Hepatic stellate cell (primary cell): ENCODE measurements at regions not wholly inside any gene's neighbourhood (a gene's known extent, or its start where the extent isn't known, plus 50 kb on each side); places are given as distances from the start of the nearest gene placed in this dataset.

Experiments
- DNase-seq: peaks from one replicate; pipeline ENCODE4 v3.0.0; 2011; ENCODE audit warnings: low spot score

DNA sequence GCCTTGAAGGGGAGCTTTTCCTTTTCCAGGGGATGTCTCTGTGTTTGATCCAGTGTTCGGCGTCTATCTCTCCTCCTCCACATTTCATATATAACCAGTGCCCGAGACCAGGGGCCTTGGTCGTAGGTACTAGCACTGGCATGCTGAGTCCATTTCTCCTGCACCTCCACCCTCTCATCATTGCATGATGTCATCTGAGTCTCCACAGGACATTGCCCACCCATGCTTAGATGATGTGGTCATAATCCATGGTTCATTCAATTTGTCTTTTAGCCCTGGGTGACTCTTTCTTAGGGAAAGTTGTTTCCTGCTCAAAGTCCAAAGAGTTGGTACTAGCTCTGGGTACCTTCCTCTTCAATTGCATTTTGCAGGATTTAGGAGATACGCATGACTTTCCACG lies 328.1 kb downstream of the BCL11B start:
- DNase-seq, result no peak

DNA sequence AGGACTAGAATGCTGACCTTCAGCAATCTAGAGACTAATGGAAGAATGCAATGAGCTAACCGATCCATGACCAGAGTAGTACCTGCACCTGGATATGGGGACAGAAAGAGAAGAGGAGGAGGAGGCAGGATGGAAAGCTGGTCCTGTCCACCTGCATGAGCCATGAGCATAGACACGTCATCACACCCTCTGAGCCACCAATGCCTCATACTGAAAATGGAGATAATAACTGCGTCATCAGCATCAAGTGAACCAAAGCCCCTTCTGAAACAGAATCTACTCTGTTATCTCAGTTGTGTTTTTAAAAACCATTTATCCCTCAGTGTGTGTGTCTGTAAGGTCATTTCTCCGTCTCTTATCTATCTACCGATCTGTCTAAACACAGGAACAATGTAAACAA lies 327.0 kb downstream of the BCL11B start:
- DNase-seq, result no peak

DNA sequence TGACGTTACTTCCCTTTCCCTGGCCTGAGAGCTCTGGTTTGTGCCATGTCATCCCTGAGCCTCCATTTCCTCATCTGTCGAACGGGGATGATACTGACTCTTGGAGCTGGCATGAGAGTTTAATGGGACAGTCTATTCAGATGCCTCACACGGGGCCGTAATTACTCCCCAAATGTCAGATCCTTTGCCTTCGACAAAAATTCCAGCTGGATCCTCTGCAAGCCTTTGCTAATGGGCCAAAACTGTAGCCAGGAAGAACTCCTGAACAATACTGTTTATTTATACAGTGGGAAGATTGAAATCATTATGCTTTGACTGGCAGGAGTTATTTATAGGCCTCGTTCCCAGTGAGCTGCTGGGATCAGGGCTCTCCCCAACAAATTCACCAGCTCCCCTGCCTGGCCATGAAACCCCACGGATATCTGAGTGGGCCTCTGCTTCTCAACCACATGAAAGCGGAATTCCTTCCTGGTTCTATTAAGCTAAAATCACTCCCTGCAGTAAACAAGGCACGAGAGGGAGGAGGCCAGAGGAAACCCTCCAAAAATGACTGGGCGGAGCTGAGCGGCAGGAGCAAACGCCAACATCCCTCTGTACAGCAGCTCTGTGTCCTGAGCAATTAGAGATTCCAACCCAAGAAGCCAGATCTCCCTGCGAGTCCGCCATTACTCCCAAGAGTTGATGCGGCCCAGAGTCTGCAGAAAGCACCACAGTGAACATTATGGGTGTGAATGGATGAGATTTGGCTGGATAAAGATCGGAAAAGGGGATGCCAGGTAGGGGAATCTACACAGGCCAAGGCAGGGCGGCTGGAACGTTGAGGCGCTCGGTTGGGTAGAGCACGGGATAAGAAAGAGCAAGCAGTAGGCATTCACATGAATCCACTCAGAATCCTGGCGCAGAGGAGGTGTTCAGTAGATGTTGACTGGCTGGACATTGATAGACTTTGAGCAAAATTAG lies 326.1 kb downstream of the BCL11B start:
- DNase-seq, result no peak

DNA sequence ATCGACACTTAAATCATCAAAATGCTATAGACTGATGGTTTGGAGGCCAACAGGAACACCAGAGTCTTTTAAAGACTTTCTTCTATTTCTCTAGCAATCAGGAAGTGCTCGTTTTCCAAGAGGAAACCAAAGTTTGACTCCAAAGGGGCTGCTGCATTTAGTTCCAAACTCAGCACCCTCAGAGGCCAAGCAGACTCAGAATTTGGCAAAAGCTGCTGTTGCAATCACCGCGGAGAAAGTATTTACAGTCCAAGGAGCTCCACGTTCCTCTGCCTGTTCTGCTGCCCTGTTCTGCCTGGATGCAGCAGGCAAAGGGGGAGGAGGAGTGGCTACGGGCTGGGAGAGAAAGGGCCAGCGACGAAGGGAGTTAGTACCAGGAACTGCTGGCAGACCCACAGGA lies 325.1 kb downstream of the BCL11B start:
- DNase-seq, result no peak

DNA sequence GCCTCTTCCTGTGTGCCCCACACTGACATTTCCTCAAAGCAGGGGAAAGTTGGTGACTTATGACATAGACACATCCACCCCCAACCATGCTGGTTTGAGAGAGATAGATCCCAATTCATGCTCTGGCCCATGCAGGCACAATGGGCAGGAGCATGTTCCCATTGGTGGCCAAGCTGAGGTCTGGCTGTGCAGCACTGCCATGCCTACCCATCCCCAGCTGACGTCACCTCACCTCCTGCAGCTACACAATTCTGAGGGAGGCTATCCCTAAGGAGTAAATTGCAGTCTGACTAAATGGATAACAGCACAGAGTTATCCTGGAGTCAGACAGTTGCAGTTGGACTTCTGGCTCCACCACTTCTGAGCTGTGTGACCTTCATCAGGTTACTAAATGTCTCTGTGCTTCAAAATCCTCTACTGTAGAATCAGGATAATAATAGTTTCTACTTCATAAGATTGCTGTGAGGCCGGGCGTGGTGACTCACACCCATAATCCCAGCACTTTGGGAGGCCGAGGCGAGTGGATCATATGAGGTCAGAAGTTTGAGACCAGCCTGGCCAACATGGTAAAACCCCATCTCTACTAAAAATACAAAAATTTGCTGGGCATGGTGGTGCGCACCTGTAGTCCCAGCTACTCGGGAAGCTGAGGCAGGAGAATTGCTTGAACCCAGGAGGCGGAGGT lies 323.9 kb downstream of the BCL11B start:
- no peak for DNase-seq

DNA sequence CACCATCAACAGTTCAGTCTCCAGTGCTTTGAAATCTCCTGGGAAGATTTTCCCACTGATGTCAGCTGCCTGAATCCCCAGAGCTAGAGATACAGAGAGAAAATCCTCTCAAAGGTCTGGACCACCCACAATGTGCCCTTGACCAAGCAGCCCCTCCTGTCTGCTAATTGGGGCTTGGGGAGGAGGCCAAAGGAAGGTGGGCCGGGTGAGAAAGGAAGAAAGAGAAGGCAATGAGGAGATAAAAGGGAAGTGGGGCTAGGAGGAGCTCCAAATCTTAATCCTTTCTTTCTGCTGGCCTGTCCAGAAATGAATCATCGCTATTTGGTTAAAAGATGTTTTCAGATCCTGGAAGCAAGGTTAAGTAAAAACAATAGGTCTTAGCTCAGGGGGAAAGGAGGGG lies 322.9 kb downstream of the BCL11B start:
- no peak for DNase-seq

DNA sequence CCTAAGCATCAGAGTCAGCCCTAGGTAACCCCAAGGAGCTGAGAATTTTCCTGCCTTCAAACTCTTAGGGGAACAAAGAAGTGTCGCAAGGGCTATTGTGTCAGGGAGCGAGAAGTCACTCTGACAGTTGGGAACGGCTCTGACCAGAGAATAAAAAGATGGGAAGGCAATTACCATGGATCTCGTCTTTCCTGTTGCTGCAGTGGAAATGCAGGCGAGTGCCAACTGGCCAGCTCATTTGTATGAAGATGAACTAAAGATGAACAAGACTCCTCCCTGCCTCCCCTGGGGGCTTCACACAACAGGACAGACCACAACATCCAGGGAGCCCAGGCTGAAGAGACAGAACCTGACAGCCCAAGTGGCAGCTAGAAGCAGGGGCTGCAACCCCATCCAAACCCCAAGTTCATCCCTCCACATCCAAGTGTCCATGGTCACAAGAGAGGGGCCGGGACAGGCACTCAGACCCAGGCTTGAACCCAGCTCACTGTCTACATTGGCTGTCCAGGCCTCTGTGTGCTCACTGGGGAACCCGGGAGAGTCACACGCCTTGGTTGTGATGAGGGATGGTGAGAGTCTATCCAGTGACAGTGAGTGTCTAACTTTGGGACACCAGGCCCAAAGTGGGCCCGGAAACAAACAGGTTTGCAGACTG lies 322.4 kb downstream of the BCL11B start:
- DNase-seq, result no peak

DNA sequence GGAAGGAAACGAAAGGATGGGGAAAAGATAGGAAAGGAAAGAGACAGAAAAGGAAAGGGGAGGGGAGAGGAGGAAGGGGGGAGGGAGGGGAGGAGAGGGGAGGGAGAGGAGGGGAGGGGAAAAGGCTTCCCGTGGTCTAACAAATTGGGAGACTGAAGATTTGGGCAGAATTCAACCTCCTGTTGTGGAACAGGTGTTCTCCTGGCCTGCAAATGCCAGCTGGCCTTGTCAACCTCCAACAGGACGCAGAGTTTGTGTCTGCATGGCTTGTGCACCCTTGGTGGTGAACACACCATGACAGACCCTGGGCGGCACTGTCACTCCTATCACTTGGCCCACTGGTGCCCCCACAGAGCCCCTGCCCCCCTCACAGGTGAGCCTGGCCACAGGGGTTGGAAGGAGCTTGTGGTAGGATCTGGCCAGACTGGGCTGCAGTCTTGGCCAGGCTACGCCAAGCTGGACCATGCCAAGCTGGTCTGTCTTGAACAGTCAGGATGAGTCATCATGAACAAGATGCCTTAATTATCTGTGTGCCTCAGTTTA lies 321.6 kb downstream of the BCL11B start:
- no peak for DNase-seq

DNA sequence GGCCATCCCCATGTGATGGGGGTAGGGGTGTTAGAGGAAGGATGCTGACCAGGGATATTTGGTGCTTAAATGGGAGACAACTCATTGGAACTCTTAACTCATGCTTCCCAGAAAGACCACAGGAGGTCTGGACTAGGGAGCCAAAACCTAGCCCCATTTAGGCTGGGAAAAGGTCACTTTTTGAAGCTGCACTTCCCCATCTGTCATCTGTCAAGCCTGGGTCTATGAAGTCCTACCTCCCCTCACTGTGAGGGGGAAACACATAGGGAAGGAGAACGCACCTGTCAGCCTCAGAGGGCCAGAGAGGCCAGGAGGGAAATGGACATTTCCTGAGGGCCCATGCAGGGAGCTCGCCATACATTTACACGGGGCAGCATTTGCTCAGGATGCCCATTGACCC lies 321.0 kb downstream of the BCL11B start:
- no peak for DNase-seq

DNA sequence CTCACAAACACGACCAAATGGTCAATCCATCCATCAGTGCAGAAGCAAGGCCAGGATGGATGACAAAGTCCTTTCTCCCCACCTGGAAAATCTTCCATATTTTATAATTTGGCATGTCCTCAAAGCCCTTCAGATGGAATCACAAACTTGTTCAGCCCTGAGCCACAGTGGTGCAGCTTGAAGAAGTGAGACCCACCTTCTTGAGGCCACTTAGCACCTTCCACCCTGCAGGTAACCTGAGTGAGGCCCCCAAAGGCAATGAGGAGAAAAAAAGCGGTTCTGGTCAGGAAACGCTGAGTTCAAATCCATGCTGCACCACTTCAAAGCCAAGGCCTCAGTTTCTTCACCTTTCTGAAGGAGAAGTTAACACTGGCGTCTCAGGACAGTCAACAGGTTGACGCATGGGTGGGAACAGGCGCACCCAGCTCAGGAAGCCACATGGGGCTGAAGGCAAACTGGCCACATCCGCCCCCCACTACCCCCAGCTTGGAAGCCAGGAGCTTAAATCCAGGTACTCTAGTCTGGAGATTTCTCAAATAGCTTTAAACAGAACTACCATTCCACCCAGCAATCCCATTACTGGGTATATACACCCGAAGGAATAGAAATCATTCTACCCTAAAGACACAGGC lies 320.4 kb downstream of the BCL11B start:
- DNase-seq, result no peak

DNA sequence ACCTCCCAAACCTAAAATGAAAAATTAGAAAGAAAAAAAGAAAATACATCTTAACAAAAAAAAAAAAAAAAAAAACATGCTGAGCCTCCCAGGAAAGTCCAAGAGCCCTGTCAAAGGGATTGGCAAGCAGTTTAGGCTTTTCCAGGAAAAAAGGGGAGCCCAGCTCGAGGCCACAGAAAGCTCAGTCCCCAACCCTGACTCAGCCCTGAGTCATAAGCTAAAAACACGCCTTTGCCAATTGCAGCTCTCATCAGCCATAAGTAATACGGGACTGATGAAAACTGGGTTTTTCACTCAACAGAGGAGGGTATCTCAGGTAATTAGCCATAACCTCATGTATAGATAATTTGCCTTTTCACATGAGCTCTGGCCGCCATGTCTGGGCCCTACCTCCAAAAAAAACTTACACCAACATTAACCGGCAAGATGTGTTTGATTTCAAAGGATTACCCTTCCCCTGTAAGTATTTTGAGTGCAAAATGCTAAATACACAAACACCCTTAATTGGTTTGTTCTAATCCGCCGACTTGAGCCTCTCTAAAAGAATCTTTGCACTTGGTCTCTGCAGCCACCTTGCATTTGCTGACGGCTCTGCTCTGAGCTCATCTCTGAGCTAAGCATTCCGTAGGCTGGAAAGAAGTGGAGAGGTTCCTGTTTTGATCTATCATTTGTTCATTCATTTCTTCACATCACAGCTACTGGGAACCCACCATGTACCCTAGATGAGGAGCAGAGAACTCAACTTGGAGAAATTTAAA lies 319.2 kb downstream of the BCL11B start:
- DNase-seq, result no peak

DNA sequence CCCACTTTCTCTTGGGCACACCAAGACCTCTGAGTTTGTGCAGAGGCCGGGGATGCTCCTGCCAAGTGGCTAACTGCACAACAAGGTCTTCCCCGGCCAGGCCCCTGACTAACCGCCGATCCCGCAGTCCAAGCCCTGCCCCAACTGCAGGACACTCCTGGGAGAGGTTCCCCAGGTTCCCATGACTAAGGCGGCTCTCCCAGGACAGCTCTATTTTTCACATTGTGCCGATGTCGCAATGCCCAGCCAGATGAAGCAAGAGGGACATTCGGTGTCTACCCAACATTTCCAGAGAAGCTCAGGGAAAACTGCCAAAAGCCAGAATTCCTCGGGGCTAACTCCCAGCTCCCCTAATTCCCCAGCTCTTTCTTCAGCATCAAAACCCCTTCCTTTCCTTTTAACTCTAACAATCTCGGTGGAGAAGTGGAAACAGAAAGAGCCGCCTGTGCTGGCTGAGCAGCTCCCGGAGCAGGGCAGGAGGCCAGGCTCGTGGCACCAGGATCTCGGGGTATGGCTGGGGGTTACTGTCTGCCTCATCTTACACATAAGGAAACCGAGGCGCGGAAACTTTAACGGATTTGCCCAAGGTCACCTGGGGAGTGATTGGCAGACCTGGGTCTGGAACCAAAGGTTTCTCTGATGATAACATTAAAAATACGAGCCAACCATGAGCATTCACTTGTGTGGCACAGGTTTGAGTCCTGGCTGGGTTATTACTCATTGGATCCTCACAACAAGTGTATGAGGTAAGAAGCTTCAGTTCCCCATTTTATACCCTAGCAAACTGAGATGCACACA lies 318.2 kb downstream of the BCL11B start:
- no peak for DNase-seq

DNA sequence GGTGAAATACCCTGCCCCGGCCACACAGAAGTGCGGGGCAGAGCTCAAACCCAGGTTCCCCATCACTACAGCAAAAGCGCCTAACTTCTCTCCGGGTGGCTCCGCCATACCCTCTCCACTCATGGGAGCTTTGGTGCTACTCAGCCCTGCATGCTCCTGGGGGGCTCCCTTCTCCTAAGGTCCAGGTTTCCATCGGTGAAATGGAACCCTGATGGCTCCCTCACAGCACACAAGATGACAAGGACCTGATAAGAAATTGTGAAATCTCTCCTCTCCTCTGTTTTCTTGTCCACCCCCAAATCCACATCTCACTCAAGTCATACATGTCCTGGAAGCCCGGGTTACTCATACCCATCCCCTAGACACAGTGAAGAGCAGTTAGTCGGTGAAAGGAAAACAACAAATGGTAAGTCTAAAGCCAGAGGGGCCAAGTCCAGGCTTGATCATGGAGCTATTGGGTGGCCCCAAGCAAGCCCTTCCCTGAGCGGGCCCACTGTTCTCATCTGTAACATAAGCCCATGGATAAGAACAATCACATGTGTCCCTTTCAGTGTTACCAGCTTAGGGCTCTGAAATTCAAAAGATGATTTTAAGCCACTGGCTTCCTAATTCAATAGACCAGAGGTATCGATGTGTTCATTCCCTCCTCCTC lies 317.5 kb downstream of the BCL11B start:
- no peak for DNase-seq

DNA sequence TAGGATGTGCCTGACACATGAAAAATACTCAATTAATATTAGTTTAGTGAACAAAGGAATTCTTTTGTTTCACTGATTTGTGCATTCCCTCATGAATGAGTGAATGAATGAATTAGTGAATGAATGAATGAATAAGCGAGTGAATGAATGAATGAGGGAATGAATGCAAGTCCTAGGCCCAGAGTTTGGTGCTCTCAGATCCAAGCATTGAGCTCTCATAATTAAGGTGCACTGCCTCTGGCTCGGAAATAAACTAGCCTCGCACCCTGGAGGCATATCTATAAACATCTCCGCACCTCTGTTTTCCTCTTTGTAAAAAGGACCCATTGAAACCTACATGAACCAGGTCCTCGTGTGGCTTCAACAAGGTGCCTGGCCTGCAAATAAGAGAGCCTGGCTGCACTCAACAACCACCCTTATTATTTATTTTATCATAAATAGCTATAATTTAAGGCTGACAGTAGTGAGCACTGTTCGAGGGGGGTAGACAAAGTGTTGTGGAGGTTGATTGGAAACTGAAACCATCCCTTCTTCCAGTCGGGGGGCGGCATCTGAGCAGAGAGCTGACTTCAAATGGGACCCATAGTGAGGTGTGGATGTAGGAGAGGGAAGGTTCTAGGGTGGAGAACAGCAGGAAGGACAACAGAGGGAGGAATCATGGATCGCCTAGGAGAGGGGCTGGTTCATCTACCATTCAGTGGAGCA lies 316.8 kb downstream of the BCL11B start:
- DNase-seq, result no peak

DNA sequence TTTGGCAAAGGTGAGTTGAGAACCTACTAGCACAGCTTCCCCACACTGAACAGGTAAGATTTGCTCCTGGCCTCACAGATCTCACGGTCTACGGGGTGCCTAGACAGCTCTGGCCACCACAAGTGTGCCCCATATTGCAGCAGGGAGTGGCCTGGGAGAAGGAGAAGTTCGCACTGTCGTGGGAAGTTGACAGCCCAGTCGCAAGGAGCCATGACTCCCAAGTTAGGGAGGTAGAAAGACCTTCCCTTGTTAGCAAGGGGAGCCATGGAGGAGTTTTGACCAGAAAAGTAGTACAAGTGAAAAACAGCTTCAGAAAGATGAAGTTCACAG lies 316.3 kb downstream of the BCL11B start:
- no peak for DNase-seq

DNA sequence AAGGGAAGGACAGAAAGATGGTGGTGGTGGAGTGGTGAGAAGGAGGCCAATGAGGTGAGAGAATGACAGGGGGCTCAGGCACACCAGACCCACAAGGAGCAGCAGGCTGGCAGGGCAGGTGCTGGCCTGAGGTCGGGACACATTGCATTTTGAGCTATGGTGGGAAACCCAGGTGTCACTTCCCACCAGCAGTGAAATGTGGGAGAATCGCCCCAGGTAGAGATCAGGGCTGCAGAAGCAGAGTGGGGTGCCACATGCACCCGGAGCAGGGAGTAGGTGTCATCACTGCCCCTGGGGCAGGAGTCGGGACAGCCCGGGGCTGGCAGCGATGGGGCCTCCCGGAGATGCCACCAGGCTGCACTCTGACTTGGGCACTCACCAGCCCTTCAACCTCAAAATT lies 315.8 kb downstream of the BCL11B start:
- no peak for DNase-seq

DNA sequence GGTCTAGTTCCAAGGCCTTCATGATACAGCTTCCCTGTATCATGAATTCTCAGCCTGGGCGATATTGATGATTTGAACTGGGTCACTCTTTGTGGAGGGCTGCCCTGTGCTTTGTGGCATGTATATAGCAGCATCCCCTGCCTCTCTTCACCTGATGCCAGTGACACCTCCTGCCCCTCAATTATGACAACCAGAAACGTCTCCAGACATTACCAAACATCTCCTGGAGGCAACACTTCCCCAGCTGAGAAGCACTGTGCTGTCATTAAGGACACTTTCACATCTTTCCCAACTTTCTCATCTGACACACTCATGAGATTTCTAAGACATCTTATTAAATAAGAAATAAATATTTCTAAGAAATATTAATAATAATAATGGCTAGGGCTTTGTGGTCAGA lies 315.3 kb downstream of the BCL11B start:
- no peak for DNase-seq

DNA sequence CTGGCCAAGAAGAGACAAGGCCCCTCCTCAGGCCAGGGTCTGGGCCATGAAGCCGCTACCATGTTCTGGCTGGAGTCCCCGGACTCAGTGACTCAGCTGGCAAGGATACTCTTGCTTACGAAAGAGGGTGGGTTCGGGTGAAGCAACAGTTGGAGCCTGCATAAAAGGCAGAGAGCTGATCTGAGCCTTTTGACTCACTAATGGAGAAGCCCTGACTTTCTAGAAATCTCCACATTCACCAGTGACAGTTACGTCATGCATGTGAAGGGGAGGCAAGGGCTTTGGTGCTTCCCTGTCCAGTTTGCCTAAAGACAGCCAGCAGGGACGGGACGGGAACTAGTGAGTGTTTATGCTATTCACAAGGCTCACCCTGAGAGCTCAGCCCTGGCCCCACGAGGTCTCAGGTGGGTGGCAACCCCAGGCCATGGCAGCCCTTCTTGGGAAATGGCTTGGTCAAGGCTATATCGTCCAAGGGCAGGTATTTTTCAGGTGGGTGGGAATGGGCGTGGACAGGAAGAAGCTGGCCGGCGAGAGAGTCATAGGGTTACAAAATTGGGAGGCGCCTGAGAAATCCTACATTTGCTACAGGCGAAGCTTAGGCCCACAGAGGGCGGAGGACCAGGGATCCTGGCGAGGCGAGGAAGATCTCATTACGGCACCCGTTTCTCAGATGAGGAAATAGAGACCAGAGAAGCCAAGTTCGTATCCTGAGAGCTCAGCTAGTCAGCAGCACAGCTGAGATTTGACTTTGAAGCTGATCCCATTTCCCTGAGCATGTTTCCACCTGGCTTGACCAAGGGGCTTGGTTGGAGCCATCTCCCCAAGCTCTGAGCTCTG lies 314.6 kb downstream of the BCL11B start:
- no peak for DNase-seq
